A204.1 (cell line): ENCODE measurements at regions not wholly inside any gene's neighbourhood (a gene's known extent, or its start where the extent isn't known, plus 50 kb on each side); places are given as distances from the start of the nearest gene placed in this dataset.

ENCODE experiments used
- FAIRE-seq: peaks from 2 replicates; lab custom pipeline; 2012; peaks lifted over from hg19 to GRCh38; lab: Jason Lieb, UNC

DNA sequence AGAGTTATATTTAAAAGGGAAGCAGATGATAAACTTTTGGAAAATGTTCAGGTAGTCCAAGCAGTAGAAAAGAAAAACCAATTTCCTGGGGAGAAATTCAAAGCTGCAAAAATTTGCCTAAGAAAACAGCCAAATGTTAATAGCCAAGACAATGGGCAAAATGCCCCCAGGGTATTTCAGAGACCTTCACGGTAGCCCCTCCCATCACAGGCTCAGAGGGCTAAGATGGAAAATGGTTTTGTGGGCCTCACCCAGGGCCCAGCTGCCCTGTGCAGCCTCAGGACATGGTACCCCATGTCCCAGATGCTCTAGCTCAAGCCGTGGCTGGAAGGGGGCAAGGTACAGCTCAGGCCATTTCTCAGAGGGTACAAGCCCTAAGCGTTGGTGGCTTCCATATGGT, 391.0 kb downstream of the ZIC4 start:
- FAIRE-seq: no peak

DNA sequence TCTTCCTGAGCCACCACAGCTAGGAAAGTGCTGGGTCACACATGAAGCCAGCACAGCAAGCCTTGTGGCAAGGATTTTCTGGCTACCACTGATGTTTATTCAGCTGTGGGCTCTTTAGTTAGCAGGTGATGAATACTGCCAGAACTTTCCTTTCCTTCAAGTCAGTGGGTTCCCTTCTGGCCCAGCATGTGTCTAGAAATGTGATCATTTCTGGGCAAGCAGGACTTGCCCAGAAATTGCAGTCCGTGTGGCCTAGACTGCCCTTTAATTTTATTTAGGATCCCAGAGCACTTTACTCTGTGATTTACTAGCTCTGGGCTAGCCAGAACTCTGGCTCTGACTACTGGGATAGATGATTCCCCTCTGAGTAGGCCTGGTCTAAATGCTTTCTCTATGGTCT, 397.5 kb downstream of the ZIC4 start:
- no peak for FAIRE-seq

DNA sequence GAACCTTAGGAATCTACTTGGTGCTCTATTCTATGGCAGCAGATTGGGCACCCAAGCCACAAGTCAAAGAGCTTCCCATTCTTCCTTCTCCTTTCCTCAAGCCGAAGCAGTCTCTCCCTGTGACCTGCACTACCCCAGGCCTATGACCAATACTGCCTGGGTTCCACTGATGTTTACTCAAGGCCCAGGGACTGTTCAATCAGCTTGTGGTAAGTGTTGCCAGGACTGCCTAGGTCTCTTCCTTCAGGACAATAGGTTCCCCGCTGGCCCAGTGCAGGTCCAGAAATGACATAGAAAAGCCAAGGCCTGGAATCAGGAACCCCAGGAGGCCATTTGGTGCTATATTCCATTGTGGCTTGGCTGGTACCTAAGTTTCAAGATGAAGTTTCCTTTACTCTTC, 397.9 kb downstream of the ZIC4 start:
- no peak for FAIRE-seq

DNA sequence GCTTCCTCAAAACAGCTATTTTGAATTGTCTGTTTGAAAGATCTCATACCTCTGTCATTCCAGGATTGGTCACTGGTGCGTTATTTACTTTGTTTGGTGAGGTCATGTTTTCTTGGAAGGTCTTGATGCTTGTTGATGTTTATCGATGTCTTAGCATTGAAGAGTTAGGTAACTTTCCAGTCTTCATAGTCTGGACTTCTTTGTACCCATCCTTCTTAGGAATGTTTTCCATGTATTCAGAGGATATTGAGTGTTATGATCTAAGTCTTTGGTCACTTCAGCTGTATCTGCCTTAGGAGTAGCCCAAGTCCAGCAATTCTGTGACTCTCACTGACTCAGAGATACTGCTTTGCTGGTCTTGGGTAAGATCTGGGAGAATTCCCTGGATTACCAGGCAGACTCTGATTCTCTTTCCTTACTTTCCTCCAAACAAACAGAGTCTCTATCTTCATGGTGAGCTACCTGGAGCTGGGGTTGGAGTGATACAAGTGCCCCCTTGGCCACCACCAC, 398.6 kb downstream of the ZIC4 start:
- FAIRE-seq: no peak

DNA sequence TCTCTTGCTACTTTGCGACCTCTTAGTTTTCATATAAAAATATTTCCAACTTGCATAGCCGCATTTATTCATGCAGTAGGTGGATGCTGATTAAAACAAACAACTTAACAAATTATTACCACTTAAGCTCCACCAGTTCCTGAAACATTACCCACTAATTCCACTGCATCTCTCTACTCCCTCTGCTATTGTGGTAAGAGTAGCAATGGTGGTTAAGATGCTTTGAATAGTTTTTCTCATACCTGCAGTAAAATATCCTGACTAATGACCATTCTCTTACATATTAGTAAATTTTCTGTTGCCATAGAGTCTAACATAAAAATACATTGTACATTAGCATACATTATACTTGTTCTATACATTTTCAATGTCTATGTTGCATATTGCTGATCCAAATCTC, 397.6 kb upstream of the PLSCR5 start:
- FAIRE-seq: no peak

DNA sequence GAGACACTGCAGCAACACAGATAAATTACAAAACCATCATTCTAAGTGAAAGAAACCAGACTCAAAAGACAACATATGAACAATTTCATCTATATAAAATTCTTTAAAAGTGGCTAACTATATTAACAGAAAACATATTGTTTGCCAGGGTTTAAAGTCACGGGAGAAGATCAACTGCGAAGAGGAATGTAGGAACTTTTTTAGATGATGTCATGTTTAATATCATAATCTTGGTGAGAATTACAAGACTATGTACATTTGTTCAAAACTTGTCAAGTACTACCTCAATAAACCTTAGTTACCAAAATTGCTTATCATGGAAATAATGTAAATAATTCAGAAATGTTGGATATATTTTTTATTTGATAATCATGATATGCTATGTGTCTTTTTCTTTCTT, 395.1 kb upstream of the PLSCR5 start:
- FAIRE-seq: no peak

DNA sequence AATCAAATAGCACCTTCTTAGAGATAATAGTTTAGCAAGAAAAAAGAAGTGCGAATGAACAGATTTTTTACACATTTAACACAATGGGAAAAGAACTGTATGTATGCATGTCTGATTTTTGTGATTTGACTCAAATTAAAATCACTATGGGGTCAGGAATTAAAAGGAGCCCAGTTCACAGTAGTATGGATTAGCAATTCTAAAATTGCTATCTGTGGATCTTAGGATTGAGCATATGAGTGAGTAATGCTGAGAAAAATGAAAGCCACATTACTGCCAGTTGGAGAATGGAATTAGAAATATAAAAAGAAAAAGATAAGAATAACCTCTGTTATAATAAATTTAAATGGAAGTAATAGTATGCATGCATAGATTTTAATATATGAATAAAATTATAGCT, 386.8 kb upstream of the PLSCR5 start:
- no peak for FAIRE-seq

DNA sequence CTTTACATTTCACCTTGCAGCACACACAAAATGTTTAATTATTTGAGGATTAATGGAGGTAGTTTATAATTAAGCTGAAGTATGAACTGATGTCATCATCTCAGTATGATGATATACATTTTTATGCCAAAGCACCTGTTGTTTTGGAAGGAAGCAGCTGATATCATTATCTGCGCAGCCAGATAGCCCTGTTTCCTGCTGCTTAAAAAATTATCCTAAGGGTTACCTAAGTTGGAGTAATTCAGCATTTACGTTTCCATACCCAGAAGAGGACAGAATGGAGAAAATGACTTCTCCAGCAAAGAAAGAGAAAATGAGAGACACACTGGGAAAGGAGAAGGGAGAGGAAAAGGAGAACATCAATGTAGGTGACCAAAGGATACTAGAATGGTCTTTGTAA, 370.3 kb upstream of the PLSCR5 start:
- no peak for FAIRE-seq

DNA sequence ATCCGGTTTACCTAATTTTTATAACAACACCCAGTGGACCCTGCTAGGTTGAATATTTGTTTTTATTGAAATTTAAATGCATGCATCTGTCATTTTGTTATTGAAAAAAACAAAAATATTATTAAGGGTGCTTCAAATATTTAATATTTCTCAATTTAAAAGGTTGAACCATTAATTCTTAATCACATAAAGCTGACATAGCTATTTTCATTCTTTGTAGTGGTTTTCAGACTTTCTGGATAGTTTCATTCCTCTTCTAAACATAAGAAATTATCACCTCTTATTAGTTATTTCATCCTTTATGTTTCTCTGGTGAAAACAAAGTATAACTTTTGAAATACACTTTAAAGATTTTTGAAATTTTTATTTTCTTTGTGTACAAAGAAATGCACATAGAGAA, 369.9 kb upstream of the PLSCR5 start:
- peak; percentile 25 for FAIRE-seq

DNA sequence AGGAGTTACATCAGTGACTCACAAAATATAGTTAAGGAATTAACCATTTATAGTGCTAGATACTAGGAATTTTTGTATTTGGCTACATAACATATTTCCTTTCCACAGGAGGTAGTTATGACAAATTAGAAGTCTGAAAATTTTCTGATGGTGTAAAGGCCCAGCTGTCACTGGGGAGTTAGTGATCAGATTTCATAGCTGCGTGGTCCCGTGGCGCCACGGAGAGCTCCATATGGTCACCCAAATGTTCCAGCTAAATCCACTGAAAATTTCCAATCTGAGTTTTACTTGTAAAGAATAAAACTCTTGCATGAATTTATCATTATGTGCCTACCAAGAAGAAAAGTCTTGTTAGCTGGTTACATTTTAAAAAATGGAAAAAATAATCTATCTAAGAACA, 368.9 kb upstream of the PLSCR5 start:
- FAIRE-seq: no peak

DNA sequence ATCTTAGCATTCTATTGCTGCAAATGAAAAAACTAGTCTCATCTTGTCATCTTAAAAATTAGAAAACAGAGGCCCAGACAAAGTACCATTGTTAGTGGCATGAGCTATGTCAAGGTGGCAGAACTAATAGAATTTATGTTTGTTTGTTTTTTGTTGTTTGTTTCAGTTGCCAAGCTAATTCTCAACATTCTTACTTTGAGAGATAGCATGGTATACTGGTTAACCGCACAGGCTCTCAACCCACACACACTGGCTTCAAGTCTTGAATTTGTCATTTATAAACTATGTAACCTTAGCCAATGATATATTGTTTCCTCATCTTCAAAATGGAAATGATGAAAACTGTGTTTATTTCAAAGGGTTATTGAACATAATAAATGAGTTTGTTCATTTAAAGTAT, 367.6 kb upstream of the PLSCR5 start:
- no peak for FAIRE-seq

DNA sequence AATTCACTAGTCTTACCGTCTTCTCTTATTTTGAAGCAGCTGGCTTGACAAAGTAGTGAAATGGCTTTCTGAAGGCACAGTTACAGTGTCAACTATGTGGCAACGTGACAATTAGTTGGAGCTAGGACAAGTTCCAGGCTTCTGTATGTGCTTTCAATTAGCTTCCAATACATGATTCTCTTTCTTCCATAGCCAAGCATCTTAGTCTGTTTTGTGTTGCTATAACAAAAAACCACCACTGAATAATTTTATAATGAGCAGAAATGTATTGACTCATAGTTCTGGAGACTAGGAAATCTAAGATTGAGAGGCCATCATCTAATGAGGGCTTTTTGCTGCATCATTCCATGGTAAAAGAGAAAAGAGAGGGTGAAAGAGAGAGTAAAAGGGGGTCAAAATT, 365.1 kb upstream of the PLSCR5 start:
- no peak for FAIRE-seq

DNA sequence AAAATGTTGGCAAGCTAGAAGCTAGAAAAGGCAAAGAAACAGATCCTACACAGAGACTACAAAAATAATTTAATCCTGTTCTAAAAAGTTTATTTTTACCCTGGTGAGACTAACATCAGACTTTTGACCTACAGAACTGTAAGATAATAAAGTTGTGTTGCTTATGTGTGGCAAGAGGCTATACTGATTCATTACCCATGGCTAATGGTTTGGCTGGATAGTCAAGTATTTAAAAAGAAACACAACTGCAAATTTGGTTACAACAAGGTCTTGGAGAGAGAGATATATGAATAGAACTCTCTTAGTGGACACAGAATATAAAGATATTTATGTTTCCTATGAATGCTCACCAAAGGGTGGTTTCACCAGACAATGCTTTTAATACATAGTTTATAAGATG, 364.2 kb upstream of the PLSCR5 start:
- FAIRE-seq: no peak

DNA sequence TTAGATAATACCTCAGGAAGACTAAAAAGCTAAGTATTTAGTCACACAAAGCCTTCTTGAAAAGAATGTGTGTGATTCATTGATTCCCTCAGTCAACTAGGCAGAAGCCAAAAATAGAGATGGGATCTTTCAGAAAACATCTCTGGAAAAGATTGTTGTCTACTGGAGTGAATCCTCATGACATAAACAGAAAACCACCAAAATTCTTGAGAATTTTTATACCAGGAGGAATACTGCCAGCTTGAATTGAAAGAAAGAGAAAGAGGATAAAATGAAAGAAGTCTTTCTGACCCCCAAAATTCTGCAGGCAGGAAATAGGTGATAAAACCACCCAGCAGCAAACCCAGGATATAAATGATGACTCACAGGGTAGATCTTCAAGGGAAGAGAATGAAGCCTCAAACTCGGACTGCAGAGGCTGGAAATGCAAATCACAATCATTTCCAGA, 363.1 kb upstream of the PLSCR5 start:
- no peak for FAIRE-seq

DNA sequence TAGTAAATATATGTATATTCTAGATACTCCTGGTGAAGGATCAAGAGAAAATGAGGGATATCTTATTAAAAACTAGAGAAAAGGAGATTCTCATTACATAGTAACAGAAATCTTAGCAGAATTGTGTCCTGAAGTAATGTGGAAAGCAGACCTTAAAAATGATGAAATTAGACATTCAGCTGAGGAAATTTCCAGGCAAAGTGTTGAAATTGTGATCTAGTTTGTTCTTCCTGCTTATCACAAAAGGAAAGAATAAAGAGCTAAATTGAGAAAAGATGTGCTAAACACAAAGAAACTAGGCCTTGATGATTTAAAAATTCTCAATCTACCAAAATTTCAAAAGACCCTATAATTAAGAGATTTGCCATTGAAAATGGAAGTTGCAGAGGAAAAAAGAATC, 362.6 kb upstream of the PLSCR5 start:
- no peak for FAIRE-seq

DNA sequence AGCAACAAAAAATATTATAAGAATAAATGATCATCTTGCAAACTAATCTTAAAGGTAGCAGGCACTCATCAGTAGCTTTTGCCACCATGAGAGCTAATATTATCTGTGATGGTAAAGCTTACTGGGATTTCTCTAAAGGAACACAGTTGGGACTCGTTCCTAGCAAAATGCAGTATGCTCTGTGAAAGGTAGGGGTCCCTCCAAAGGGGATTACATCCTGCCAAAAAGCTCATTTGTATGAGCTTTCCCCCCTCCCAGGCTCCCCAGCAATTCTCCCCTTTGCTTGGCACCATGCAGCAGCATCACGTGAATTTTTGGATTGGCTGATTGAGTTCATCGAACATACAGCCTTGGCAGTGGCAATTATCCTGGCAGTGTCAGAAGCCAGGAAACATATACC, 361.0 kb upstream of the PLSCR5 start:
- FAIRE-seq: no peak

DNA sequence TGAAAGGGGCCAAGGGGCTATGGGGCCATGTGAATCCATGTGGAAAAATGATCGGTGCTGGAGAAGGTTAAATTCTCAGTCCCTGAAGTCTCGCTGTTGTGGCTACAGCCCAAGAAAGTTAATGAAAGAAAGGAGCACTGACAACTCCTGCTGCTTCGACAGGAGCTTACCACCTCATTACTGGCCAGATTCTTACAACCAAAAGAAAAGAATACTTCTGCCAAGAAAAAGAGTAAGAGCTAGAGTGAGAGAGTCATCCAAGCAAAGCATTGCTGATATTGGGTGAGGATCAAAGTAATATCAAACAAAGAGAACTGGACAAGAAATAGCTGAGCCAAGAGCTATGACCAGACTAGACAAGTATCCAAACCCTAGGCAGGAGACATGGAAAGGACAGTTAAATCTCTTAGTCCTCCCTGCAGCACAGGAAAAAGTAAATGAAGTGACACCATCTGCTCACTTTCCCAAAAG, 348.4 kb upstream of the PLSCR5 start:
- no peak for FAIRE-seq

DNA sequence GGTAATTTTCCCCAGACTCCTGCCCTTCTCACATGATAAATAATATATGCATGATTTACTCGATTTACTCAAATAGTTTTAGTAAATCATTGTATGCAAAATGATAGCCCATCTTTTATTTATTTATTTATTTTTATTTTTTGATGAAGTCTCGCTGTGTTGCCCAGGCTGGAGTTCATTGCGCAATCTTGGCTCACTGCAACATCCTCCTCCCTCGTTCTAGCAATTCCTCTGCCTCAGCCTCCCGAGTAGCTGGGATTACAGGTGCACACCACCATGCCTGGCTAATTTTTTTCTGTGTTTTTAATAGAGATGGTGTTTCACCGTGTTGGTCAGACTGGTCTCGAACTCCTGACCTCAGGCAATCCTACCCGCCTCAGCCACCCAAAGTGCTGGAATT, 343.8 kb upstream of the PLSCR5 start:
- no peak for FAIRE-seq

DNA sequence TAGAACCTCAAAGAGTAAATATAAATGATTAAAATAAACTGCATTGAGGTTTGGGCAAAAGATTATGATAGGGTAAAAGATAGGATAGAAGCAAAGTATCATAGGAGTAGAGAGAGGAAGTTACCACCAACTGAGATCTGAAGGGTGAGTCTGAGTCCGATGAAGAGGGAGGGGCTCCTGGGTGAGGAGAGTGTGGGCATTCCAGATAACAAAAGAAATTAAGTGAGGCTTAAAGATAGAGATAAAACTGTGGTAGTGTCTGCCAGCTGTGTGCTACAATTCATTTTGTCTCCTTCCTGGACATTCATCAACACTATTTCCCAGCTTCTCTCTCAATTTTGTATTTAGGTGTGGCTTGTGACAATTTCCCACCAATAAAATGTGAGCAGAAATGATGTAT, 343.0 kb upstream of the PLSCR5 start:
- FAIRE-seq: no peak

DNA sequence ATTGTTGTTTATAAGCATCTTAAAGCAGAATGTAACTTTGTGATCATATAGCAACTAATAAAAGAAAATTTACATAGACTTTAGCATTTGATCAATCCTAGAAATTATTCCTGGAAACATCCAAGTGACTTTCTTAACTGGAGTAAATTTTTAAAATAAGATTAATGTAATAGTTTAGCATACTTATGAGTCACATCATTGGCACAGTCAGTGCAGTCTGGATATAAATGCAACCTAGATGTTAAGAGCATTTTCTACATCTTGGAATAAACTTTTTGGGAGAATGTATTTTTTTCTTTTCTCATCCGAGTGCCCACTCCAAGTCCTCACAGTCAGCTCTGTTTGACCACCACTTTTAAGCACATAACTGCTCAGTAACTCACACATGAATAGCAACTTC, 324.6 kb upstream of the PLSCR5 start:
- FAIRE-seq: peak; percentile 23

DNA sequence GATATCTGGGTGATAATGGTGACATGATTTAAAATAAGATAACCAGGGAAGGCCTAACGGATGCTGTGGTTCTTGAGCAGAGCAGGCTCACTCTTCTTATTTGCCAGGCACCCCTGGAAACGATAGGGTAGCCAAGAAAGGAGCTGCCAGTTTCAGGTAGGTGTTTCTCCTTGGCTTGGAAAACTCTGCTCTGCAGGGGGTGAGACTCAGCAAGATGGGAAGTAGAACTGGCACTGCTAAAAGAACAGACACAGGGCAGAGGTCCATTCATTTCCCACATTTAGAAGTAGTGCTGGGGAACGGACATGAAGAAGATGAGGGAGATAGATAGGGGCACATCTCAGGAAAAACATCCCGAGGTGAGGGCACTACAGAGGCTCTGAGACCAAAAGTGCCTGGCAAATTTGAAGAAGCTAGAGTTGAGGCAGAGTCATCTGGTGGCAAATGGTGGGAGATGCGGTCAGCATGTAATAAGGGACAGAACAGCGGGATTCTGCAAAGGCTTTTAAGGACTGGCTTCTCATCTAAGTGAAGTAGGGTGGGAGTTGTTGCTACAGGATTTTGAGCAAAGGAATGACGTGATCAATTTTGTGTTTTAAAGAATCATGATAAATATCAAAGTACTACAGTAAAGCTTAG, 323.4 kb upstream of the PLSCR5 start:
- no peak for FAIRE-seq

DNA sequence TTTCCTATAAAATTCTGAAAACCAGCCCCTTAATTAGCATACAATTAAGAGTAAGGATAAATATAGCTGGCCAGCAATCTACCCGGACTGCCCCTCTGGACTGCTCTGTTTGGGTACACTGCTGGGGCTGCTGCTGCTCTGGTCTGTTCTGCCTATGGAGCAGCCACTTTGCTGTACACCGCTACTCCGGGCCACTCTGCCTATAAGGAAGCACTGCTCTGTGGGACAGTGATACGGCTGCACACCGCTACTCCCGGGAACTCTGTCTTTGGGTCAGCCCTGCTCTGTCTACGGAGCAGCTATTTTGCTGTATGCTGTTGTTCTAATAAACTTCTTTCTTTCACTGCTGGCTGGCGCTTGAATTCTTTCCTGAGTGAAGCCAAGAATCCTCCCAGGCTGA, 316.5 kb upstream of the PLSCR5 start:
- FAIRE-seq: no peak

DNA sequence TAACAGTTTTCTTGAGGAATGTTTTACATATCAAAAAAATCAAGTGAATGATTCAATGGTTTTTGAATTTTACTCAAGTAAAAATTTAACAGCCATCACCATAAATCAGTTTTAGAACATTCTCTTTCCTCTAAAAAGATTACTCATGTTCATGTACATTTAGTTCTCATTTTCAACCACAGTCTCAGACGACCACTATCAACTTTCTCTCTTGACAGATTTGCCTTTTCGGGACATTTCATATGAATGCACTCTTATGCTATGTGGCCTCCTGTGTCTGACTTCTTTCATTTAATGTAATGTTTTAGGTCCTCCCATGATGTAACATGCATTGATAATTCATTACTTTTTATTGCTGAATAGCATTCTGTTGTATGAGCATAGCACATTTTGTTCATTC, 309.3 kb upstream of the PLSCR5 start:
- no peak for FAIRE-seq

DNA sequence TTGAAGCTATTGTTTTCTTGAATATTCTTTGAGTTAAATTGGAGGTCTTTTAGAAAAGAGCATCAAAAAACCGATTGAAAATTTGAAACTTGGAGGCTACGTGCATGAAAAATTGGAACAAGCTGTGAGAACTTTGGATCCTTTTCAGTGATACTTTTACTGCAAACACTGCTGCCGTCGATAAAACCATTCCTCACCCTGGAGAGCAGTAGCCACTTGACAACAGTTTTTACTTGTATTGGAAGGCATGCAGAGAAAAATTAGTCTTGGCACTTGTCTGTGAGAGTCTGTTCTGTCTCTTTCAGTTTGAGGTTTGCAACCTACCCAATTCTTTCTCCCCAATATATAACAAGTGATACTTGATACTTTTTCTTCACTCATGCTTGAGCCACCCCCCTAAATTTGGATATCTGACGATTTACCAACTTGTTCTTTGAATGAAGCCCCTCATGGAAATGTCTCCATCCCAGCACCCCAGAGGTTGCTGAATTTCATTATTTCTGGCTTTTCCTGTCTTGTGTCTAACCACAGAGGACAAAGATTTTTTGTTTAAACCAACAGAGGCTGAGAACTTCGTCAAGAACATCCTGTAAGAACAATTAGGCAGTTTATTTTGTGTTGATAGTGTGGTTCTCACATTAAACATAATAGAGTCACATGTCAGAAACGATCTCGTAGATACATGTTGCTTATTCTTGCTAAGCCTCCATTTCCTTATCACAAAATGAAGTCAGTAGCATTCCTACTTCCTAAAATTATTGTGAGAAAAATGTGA, 307.3 kb upstream of the PLSCR5 start:
- no peak for FAIRE-seq
